ENCODE measurements at regions not wholly inside any gene's neighbourhood (a gene's known extent, or its start where the extent isn't known, plus 50 kb on each side); places are given as distances from the start of the nearest gene placed in this dataset.

DNA sequence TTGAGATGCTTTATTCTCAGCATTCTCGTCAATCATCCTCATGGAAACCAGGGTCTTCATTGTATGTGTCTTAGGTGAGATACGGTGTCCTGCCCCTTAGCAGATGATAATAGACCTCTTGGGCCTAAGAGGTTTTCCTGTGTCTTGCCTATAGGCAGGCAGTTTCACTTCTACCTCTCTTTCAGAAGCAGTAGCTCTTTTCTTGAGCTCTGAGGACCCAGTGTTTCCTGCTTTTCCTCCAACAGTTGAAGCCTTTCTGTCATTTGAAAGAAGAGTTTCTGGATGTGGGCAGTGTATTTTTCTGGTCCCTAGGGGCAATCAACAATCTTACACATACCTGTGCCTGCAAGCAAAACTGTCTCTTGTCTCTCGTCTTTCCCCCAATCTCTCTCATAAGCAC is 1550.3 kb upstream of the LRRTM3 start:
- Mint-ChIP-seq H3K27me3 (ENCODE audit: insufficient read depth) (no peaks in the 10 kb centered on the region), H3K9me3 (peaks cover 9% of the 10 kb centered on the region), H3K27ac (no peak overlapping the region), H3K4me1 (peaks cover 5% of the 10 kb centered on the region), H3K4me3 (no peak overlapping the region), H3K36me3 (ENCODE audit: low read depth) (no peaks in the 10 kb centered on the region)
- H3K9me3 ChIP-seq (ENCODE audit: control insufficient read depth, low read length) = no peaks in the 10 kb centered on the region
- DNase-seq = no peak
- no peak overlapping the region for H3K9ac ChIP-seq (ENCODE audit: extremely low read depth, low read length, poor library complexity, severe bottlenecking)
- H3K4me3 ChIP-seq (ENCODE audit: low read length) = no peak overlapping the region
- H3K4me1 ChIP-seq (ENCODE audit: control insufficient read depth, insufficient read depth, low read length) = no peaks in the 10 kb centered on the region
- 84 to 100% methylated on average over 1 to 3 of the region's 3 CpGs for WGBS, 2 experiments (ENCODE audit: insufficient coverage in 1 of 2, insufficient read length in 1 of 2)
- no peaks in the 10 kb centered on the region for H3K27me3 ChIP-seq (ENCODE audit: control insufficient read depth, insufficient read depth, low read length, poor library complexity, severe bottlenecking)
- TF ChIP-seq, protein P1, sequence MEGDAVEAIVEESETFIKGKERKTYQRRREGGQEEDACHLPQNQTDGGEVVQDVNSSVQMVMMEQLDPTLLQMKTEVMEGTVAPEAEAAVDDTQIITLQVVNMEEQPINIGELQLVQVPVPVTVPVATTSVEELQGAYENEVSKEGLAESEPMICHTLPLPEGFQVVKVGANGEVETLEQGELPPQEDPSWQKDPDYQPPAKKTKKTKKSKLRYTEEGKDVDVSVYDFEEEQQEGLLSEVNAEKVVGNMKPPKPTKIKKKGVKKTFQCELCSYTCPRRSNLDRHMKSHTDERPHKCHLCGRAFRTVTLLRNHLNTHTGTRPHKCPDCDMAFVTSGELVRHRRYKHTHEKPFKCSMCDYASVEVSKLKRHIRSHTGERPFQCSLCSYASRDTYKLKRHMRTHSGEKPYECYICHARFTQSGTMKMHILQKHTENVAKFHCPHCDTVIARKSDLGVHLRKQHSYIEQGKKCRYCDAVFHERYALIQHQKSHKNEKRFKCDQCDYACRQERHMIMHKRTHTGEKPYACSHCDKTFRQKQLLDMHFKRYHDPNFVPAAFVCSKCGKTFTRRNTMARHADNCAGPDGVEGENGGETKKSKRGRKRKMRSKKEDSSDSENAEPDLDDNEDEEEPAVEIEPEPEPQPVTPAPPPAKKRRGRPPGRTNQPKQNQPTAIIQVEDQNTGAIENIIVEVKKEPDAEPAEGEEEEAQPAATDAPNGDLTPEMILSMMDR (conservative IDR thresholded peaks at IDR 0.05) = no peak
- no peak overlapping the region for H3K27ac ChIP-seq (ENCODE audit: low read depth, low read length)
- no peaks in the 10 kb centered on the region for H3K36me3 ChIP-seq (ENCODE audit: control insufficient read depth, insufficient read depth, low read length)

DNA sequence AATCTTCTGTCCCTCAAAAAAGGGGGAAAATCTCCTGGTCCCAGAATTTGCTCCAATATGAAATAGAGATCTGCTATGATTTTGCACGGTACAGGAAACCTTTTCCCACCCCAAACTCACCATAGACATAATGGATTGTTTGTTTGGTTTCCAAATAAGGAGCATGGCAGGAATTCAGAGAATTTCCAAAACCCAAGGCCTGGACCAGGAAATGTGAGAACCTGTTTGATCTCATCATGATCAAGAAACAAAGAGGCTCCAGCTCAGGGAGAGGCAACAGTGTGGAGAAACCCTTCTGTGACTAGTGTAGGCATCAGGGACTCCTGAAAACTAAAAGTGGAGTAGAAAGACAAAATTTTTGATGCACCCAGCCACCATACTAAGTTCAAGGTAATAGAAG is 1548.1 kb upstream of the LRRTM3 start:
- 83% methylated on average over 1 of the region's 1 CpG; no CpG with 5 or more reads in 1 of the 2 experiments for WGBS, 2 experiments (ENCODE audit: insufficient coverage in 1 of 2, insufficient read length in 1 of 2)
- H3K4me1 ChIP-seq (ENCODE audit: control insufficient read depth, insufficient read depth, low read length) = no peaks in the 10 kb centered on the region
- H3K4me3 ChIP-seq (ENCODE audit: low read length) = no peak overlapping the region
- no peak for DNase-seq
- peaks cover 5% of the 10 kb centered on the region for H3K4me1 Mint-ChIP-seq
- H3K9ac ChIP-seq (ENCODE audit: extremely low read depth, low read length, poor library complexity, severe bottlenecking) = no peak overlapping the region
- no peak overlapping the region for H3K27ac Mint-ChIP-seq
- no peaks in the 10 kb centered on the region for H3K36me3 ChIP-seq (ENCODE audit: control insufficient read depth, insufficient read depth, low read length)
- H3K27me3 ChIP-seq (ENCODE audit: control insufficient read depth, insufficient read depth, low read length, poor library complexity, severe bottlenecking) = no peaks in the 10 kb centered on the region
- no peaks in the 10 kb centered on the region for H3K36me3 Mint-ChIP-seq (ENCODE audit: low read depth)
- H3K27me3 Mint-ChIP-seq (ENCODE audit: insufficient read depth) = no peaks in the 10 kb centered on the region
- H3K27ac ChIP-seq (ENCODE audit: low read depth, low read length) = no peak overlapping the region
- H3K9me3 Mint-ChIP-seq = peaks cover 9% of the 10 kb centered on the region
- TF ChIP-seq, protein P1 (conservative IDR thresholded peaks at IDR 0.05) = no peak
- H3K9me3 ChIP-seq (ENCODE audit: control insufficient read depth, low read length) = no peaks in the 10 kb centered on the region
- no peak overlapping the region for H3K4me3 Mint-ChIP-seq

DNA sequence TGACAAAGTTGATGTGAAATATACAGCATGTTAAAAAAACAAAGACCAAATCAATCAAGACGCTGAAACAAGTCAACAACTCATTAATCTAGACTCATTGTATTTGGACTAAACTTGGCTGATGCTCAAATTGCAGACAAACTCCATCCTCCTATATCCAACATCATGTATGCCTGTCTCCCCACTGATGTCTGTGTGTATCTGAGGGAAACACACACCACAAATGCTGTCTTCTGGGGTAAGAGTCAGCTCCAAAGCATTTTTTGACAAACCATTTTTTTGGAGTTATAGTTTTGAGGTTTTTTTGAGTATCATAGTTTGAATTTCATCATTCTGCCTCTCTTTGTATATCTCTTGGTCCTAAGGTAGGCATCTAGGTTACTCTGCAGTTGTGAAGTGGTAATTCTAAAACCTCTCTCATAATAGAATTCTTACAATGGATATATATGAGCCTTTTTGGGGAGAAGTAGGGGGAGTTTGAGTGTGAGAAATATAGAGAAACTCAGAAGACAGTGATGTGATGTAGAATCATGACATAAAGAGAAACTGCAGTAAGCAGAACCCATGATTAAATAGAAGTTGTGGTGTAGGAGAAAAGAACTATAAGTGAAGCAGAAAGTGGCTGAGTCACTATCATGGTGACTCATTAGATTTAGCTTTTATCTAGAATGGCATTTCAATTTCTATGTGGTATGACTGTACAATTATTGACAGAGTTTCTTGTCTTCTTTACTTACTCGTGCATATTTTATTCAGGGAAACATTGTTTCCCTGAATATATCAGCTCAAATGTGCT is 1531.1 kb upstream of the LRRTM3 start:
- no peaks in the 10 kb centered on the region for H3K27me3 Mint-ChIP-seq (ENCODE audit: insufficient read depth)
- Histone ChIP-seq H3K27me3 (ENCODE audit: control insufficient read depth, insufficient read depth, low read length, poor library complexity, severe bottlenecking) (no peaks in the 10 kb centered on the region), H3K4me1 (ENCODE audit: control insufficient read depth, insufficient read depth, low read length) (no peaks in the 10 kb centered on the region), H3K9ac (ENCODE audit: extremely low read depth, low read length, poor library complexity, severe bottlenecking) (no peak overlapping the region), H3K36me3 (ENCODE audit: control insufficient read depth, insufficient read depth, low read length) (no peaks in the 10 kb centered on the region), H3K4me3 (ENCODE audit: low read length) (no peak overlapping the region), H3K9me3 (ENCODE audit: control insufficient read depth, low read length) (no peaks in the 10 kb centered on the region), H3K27ac (ENCODE audit: low read depth, low read length) (no peak overlapping the region)
- no peaks in the 10 kb centered on the region for H3K4me1 Mint-ChIP-seq
- H3K9me3 Mint-ChIP-seq = no peaks in the 10 kb centered on the region
- no peak overlapping the region for H3K27ac Mint-ChIP-seq
- no peak overlapping the region for H3K4me3 Mint-ChIP-seq
- no peaks in the 10 kb centered on the region for H3K36me3 Mint-ChIP-seq (ENCODE audit: low read depth)
- WGBS, 2 experiments (ENCODE audit: insufficient coverage in 1 of 2, insufficient read length in 1 of 2) = 50% methylated on average over 2 of the region's 2 CpGs; no CpG with 5 or more reads in 1 of the 2 experiments
- TF ChIP-seq, protein P1 (conservative IDR thresholded peaks at IDR 0.05) = no peak
- DNase-seq = no peak
